Germinal center (tissue), 1 donor: ENCODE measurements at regions not wholly inside any gene's neighbourhood (a gene's known extent, or its start where the extent isn't known, plus 50 kb on each side); places are given as distances from the start of the nearest gene placed in this dataset.
"Not testable (repeated sequence)": the region's sequence is repeated elsewhere in the genome, so short reads cannot be mapped to it uniquely, and the experiment has no call there.

ENCODE experiments used
- DNase-seq: peaks from one replicate; pipeline ENCODE4 v3.0.0; 2012; ENCODE audit warnings: mixed read lengths, low spot score

- no peak for DNase-seq
Observed at GRCh38 chr1:20432341-20432740, 53.7 kb downstream of the CAMK2N1 start.

DNA sequence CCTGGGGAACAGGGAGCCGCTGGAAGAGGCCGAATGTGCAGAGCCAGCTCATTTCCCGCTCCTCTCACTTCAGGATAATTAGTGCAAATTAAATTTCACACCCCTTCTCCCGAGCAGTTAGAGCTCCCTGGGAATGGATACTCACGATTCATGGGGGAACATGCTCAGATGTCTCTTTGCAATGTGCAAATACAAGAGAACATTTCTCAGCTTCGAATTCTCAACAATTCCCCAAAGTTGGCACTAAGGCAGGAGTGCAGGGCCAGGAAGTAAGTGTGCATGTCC lies 54.9 kb downstream of the CAMK2N1 start:
- DNase-seq, result no peak

DNA sequence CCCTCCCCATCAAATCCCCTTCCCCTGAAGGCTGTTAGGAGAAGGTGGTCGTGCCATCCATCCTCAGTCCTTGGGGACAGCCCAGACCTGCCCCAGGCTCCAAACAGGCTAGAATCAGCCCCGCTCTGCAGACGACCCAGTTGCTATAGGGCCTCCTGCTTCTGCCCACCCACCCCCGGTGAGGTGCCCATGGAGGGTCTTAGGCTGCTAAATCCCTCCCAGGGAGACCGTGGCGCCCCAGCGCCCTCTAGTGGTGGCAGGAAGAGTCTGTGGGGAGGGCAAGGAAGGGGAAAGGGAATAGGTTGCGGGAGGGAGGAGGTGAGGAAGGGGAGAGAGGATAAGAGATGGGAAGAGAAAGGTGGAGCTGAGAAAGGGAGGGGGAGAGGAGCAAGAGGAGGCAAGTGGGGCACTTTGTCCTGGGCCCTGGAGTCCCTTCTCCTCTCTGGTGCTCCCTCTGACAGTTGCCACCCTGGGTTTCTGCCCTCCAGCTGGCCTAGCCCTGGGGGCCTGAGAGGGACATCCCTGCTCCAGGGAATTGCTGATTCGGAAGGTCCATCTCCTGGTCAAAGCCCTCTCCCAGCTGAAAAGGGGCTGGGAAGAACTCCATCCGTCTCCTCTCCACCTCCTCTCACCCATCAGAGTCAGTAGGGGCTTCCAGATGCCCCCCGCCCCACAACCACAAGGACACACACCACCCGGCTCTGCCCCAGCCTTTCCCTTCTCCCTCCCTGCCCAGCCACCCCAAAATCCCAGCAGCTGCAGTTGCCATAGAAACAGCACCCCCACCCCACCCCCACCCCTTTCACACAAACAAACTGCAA lies 55.4 kb downstream of the CAMK2N1 start:
- peak; percentile 64 for DNase-seq

- no peak for DNase-seq
Observed at GRCh38 chr1:20429296-20429695, 56.7 kb downstream of the CAMK2N1 start.

GRCh38 chr1:20428841-20429240 lies 57.2 kb downstream of the CAMK2N1 start:
- DNase-seq, result no peak

DNA sequence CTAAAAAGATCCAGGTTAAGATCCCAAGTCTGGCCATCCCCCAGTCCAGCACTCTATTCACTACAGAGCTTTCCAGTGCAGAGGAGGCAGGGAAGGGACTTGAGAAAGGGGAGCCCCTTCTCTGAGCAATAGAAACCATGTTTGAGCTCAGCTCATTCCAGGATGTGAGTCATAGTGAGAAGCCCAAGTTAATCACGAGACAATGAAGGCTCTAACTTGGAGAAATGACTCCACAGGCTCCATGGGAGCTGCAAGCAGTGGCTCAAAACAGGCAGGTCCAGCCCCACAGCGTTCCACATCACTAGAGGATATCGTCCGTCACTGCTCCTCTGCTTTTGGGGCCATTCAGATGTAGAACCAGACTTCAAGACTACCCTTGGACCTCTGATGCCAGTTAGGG lies 59.1 kb downstream of the CAMK2N1 start:
- no peak for DNase-seq

GRCh38 chr1:20426371-20426770 lies 59.6 kb downstream of the CAMK2N1 start:
- DNase-seq, result no peak

GRCh38 chr1:20425622-20426021 lies 60.4 kb downstream of the CAMK2N1 start:
- DNase-seq, result no peak

- no peak for DNase-seq
Observed at GRCh38 chr1:20423169-20423795, 62.7 kb downstream of the CAMK2N1 start.

DNA sequence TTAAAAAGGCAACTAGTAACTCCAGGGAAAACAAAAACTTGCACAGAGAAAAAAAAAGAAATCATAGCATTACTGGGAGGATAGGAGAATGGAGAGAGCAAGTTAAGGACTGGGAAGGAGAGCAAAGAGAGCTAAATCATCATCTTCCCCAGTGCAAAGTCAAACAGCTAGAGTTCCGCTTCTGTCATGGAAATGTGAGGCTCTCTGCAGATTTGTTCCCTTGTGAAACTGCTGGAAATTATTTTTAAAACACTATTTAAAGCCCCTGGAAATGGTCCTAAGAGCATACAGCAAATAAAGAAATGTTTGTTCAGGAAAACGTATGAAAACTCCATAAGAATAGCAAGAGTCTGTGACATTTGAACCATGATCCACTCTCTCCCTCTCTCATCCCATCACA lies 64.6 kb downstream of the CAMK2N1 start:
- no peak for DNase-seq

- no peak for DNase-seq
Observed at GRCh38 chr1:20417581-20417980, 68.4 kb downstream of the CAMK2N1 start.

DNA sequence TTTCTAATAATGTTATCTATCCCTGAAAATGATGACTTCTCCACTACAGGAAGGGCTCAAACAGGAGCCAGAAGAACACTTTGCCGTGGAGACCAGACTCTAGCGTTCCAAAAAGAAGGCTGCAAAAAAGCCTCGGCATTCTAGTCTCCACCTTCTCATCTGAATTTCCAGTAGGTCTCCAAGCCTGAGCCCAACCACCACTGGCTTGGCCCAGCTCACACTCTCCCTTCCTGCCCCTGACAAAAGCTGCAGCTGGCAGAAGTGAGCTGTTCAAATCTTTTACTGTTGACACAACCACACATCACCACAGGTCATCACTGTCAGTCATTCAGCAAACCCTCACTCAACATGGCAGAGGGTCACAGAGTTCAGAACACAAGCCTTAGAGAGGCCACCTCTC lies 69.3 kb downstream of the CAMK2N1 start:
- no peak for DNase-seq

DNA sequence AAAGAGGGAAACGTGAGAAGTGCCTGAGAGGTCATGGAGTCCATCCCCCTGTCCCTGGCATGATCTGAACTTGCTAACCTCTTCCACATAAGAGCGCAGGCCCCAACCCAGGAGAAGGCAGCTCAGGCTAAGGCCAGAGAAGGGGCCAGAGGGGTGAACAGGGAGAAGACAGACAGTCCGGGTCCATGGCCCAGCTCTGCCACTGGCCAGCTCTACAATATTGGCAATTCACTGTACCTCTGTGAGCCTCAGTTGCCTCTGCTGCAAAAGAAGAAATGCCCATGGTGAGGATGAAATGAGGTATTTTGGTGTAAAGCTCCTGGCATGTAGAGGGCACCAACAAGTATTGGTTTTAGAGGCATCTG lies 72.3 kb downstream of the CAMK2N1 start:
- no peak for DNase-seq

GRCh38 chr1:20413136-20413775 lies 72.8 kb downstream of the CAMK2N1 start:
- DNase-seq, result no peak

- no peak for DNase-seq
Observed at GRCh38 chr1:20411196-20411980, 74.6 kb downstream of the CAMK2N1 start.

- no peak for DNase-seq
Observed at GRCh38 chr1:20410503-20410902, 75.5 kb downstream of the CAMK2N1 start.

- no peak for DNase-seq
Observed at GRCh38 chr1:20409971-20410370, 76.0 kb downstream of the CAMK2N1 start.

DNA sequence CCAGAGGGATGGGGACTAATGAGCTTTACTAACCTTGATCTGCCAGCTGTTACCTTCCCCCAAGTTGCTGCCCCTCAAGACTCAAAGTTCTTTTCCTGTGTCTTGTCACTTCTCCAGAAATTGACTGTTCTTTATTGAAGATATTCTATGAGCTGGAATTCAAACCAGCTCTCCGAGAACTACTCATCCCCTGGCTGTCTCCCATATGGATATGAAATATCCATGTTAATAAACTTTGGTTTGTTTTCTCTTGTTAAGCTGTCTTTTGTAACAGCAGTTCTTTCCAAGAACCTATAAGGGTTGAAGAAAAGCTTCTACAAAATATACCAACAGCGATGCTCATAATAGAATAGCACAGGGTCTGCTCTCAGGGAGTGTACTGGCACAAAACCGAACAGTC lies 77.0 kb downstream of the CAMK2N1 start:
- DNase-seq, result no peak

- not testable (repeated sequence) for DNase-seq
Observed at GRCh38 chr1:20408133-20408650, 77.8 kb downstream of the CAMK2N1 start.

DNA sequence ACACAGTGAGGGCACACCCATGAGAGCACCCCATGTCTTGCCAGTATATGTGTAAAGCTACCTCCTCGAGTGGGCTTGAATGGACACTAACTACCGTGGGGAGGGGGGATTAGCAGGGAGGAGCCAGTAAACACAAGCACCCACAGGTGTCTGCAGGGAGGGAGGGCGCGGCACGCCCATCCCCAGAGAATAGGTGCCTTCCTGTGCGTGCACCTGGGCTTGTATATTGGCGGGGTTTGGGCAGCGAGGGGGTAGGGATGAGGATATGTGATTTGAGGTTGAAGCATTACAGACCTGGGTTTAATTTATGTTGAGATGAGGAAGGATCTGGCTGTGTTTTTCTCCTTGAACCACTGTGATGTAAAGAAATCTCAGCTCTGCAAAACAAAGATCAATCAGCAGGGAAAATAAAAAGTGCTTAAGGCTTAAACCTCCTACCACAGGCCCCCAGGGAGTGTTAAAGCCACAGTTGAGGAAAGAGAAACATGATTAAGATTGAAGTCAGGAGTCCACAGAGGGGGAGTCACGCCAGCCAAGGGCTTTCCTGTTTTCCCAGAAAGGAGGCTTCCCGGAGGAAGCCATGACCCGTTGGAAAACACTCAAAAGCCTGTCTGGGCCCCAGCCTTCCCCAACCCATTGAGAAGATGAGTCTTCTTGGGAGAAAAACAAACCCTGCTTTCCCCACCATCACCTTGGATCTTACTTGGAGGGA lies 80.0 kb downstream of the CAMK2N1 start:
- DNase-seq, result peak; percentile 38

DNA sequence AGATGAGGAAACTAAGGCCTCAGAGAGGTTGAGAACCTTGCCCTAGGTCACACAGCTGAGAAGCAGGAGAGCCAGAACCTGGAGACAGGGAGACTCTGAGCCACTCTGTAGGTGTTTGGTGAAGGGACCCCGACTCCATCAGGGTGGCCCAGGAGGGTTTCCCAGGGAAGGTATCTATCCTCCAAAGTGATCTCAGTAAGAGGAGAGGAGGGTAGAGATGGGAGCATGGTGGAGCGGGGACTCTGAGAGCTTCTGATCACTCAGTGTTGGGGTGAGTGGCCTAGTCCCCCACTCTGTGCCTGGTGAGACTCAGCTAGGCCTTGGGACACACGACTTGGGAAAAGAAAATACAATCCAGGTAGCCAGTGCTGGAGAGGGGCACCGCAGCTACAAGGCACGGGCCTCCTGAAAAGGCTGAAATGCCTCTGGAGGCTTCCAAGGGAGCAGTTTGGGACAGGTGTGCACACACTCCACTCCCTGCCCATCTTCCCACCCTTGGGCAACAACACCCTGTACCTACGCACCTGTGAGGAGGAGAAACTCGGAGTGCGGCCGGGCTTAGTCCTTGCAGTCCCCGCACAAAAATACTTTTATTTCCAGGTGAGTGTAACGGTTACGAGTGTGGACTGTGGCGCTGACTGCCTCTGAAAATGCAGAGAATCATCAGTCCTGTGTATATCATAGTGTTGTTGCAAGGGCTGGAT lies 80.8 kb downstream of the CAMK2N1 start:
- no peak for DNase-seq
